Loucy (cell line): ENCODE measurements at regions not wholly inside any gene's neighbourhood (a gene's known extent, or its start where the extent isn't known, plus 50 kb on each side); places are given as distances from the start of the nearest gene placed in this dataset.

Source experiments
- CTCF ChIP-seq: fragments of 200-600 bp; sonication (generic); conservative IDR thresholded peaks from 2 replicates; pipeline ENCODE4 v1.5.1; 2014; ENCODE audit warnings: mild to moderate bottlenecking, antibody characterized with exemption, low read length
- EZH2phosphoT487 ChIP-seq: fragments of 200-600 bp; IDR thresholded peaks from 2 replicates; pipeline ENCODE4 v1.6.1; 2018; ENCODE audit warnings: antibody characterized with exemption, mild to moderate bottlenecking, moderate library complexity, borderline replicate concordance

GRCh38 chr13:89136678-89137077, 1465.5 kb downstream of the SLITRK5 start:
- no peak for TF ChIP-seq CTCF
- TF ChIP-seq EZH2phosphoT487: no peak
